GM13977 (cell line): ENCODE measurements at regions not wholly inside any gene's neighbourhood (a gene's known extent, or its start where the extent isn't known, plus 50 kb on each side); places are given as distances from the start of the nearest gene placed in this dataset.

Source experiments
- DNase-seq: peaks from one replicate; pipeline ENCODE4 v3.0.0; 2012; ENCODE audit warnings: low spot score
- in situ Hi-C: fragments of 300-500 bp; cut with MboI; formaldehyde crosslinking; loops from one replicate; pipeline ENCODE4 v1.12.0; 2022; ENCODE audit warnings: low sequenced_read_pairs, low pct_unique_long_range_greater_than_20kb, mixed read lengths, inconsistent platforms; ENCODE audit not compliant: unreplicated experiment
- TF ChIP-seq, protein P1 (sequence below): IDR thresholded peaks from 2 replicates; pipeline ENCODE4 v1.5.1; 2012; ENCODE audit warnings: mild to moderate bottlenecking, control low read depth; ENCODE audit not compliant: insufficient read depth; ENCODE audit errors: extremely low read depth, missing control alignments

DNA sequence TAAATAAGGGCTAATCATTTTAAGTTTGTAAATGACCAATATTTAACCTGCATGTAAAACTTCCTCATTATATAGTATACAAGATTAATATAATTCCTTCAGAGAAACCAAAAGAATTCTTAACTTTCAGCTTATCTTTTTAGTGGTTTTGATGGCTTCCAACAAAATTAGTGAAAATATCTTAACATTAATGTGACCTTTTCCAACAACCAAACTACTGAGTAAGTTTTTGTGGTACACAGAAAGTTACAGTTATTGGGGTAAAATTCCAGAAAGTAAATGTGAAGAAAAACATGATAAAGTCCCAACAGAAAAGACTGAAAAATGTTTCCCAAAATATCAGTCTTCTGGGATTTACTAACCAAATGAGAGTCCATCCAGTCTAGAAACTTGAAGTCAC is 111.0 kb upstream of the PDE3A start:
- in situ Hi-C loops = no loop called here
- no peak for DNase-seq
- TF ChIP-seq, protein P1, sequence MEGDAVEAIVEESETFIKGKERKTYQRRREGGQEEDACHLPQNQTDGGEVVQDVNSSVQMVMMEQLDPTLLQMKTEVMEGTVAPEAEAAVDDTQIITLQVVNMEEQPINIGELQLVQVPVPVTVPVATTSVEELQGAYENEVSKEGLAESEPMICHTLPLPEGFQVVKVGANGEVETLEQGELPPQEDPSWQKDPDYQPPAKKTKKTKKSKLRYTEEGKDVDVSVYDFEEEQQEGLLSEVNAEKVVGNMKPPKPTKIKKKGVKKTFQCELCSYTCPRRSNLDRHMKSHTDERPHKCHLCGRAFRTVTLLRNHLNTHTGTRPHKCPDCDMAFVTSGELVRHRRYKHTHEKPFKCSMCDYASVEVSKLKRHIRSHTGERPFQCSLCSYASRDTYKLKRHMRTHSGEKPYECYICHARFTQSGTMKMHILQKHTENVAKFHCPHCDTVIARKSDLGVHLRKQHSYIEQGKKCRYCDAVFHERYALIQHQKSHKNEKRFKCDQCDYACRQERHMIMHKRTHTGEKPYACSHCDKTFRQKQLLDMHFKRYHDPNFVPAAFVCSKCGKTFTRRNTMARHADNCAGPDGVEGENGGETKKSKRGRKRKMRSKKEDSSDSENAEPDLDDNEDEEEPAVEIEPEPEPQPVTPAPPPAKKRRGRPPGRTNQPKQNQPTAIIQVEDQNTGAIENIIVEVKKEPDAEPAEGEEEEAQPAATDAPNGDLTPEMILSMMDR = no peak

GRCh38 chr12:20259786-20260185 is 108.6 kb upstream of the PDE3A start:
- TF ChIP-seq, protein P1 = no peak
- no peak for DNase-seq
- in situ Hi-C loops = no loop called here

DNA sequence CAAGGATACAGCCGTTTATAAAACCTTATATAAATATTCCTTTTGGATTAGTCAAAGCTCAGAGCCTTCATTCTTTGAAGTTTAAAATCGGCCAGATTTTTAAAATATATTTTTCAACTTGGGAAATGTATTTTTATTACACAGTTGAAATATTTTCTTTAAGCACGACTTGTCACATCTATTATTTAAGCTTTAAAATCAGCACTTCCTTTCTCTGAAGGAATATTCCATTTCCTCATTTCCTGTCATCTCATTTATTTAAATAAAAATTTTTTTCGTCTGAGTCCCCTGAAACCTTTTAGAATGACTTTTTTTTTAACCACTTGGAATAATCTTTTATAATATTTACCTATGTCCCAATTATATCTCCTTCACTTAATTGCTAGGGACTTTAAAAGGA is 107.5 kb upstream of the PDE3A start:
- TF ChIP-seq, protein P1 = no peak
- in situ Hi-C loops = no loop called here
- no peak for DNase-seq

DNA sequence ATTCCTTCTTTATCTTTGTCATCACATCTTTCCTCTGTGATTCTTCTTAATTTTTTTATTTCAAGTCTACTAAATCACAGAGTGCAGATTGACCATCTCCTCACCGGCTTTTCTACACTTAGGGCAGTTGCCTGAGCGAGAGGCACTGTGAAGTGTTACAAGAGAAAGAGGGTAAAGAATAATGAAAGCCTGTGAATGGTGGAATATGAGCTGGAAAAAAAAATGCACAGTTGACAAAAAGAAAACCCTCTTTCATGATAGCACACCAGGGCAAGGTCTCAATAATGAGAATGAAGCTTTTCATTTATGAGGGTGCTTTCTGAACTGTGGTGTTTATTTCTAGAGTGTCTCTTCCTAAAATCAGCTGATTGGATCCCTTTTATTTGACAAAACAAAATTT is 106.2 kb upstream of the PDE3A start:
- no peak for DNase-seq
- in situ Hi-C loops = no loop called here
- TF ChIP-seq, protein P1 = no peak

DNA sequence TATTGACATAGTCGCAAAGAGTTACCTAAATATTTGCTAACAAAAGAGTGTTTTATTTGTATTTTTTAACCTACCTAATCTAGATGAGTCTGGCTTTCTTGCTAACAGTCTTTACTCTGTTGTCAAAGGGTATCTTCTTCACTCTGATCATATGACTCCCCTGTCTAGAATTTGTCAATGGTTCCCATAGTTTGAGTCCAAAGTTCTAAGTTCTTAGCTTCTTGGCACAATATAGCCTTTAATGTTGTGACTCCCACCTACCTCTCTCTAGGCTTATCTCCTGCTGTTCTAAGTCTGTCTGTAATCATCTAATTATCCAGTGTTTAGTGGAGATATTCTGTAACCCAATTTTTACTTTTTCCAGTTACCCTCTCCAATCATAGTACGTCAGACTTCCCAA is 104.3 kb upstream of the PDE3A start:
- DNase-seq = no peak
- TF ChIP-seq, protein P1 = no peak
- in situ Hi-C loops = no loop called here

GRCh38 chr12:20264608-20265114 is 103.7 kb upstream of the PDE3A start:
- no peak for DNase-seq
- in situ Hi-C loops = no loop called here
- TF ChIP-seq, protein P1 = no peak

GRCh38 chr12:20268121-20268732 is 100.1 kb upstream of the PDE3A start:
- in situ Hi-C loops = no loop called here
- DNase-seq = no peak
- TF ChIP-seq, protein P1 = no peak
